ENCODE measurements at regions not wholly inside any gene's neighbourhood (a gene's known extent, or its start where the extent isn't known, plus 50 kb on each side); places are given as distances from the start of the nearest gene placed in this dataset.

DNA sequence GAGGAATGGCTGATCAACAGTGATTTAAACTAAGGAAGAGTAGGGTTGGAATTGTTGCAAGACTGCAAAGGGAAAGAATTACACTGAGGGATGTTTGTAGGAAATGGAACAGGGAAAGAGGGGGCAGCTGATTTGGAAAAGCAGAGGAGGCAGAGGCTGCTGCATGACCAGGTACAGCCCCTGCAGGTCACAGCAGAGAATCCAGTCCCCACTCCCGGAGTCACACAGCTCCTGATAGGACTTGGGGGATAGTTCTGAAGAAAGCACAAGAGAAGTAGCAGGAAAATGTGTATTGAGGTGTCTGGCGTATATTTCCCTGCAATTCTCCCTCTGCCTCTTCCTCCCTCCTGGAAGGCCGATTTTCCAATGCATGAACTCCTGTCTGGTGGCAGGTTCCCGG, 92.5 kb upstream of the PDE10A start:
- no peak overlapping the region for H3K27ac ChIP-seq (ENCODE audit: extremely low read depth, low read depth, low read length)
- TF ChIP-seq ZNF548 (tag by site-specific recombination; IDR thresholded peaks at IDR 0.05) = no peak
- TF ChIP-seq ZNF621 (tag by site-specific recombination; IDR thresholded peaks at IDR 0.05) = no peak
- no peak for TF ChIP-seq ZNF24 (tag by site-specific recombination; IDR thresholded peaks at IDR 0.05)
- no peak for TF ChIP-seq ZNF623 (tag by site-specific recombination; IDR thresholded peaks at IDR 0.05)
- TF ChIP-seq ZEB2 (tag by site-specific recombination; IDR thresholded peaks at IDR 0.05) = no peak
- no peak for TF ChIP-seq ZNF350 (tag by site-specific recombination; IDR thresholded peaks at IDR 0.05)
- no peak overlapping the region for H3K4me3 ChIP-seq (ENCODE audit: low read depth, low read length)
- no peaks in the 10 kb centered on the region for H3K9me3 ChIP-seq (ENCODE audit: control insufficient read depth, insufficient read depth, low read depth, low read length)
- POLR2A ChIA-PET = no interaction called here
- CTCF ChIA-PET = interaction anchor here (0.7 to 1.6 kb wide), 2 partner anchors 20 to 95 kb away, joined by 3 read pairs; no protein-coding TSS in a partner anchor
- no peaks in the 10 kb centered on the region for H3K4me1 ChIP-seq (ENCODE audit: control insufficient read depth, insufficient read depth, low read length)
- H3K36me3 ChIP-seq (ENCODE audit: control insufficient read depth in 2 of 2, insufficient read depth in 1 of 2, low read length in 2 of 2) = no peaks in the 10 kb centered on the region

DNA sequence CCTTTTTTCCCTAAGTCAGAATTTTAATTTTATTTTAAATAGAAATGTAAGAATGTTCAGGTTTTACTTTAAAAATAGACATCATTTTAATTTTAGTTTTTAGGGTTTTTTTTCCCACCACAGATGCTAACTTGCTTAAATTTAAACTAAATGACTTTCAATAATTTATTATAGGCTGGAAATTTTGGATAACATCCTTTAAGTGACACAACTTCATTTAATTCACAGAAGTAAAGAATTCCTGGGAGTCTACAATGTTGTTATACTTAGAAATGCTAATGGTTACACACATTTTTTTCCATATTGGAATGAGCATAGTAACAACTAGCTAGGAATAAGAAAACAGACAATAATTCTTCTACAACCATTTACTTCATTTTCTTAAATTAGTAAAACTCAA, 90.5 kb upstream of the PDE10A start:
- ChIA-PET CTCF (no interaction called here), POLR2A (no interaction called here)
- Histone ChIP-seq H3K9me3 (ENCODE audit: control insufficient read depth, insufficient read depth, low read depth, low read length) (no peaks in the 10 kb centered on the region), H3K27ac (ENCODE audit: extremely low read depth, low read depth, low read length) (no peak overlapping the region), H3K36me3 (ENCODE audit: control insufficient read depth in 2 of 2, insufficient read depth in 1 of 2, low read length in 2 of 2) (no peaks in the 10 kb centered on the region), H3K4me3 (ENCODE audit: low read depth, low read length) (no peak overlapping the region), H3K4me1 (ENCODE audit: control insufficient read depth, insufficient read depth, low read length) (no peaks in the 10 kb centered on the region)
- no peak for TF ChIP-seq ZNF830 (tag by site-specific recombination; IDR thresholded peaks at IDR 0.05; ENCODE audit: low read depth)
- TF ChIP-seq, protein P1, sequence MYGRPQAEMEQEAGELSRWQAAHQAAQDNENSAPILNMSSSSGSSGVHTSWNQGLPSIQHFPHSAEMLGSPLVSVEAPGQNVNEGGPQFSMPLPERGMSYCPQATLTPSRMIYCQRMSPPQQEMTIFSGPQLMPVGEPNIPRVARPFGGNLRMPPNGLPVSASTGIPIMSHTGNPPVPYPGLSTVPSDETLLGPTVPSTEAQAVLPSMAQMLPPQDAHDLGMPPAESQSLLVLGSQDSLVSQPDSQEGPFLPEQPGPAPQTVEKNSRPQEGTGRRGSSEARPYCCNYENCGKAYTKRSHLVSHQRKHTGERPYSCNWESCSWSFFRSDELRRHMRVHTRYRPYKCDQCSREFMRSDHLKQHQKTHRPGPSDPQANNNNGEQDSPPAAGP (tag by site-specific recombination; IDR thresholded peaks at IDR 0.05) = no peak
- no peak for TF ChIP-seq GFI1B (tag by site-specific recombination; IDR thresholded peaks at IDR 0.05)
- no peak for TF ChIP-seq ZNF341 (tag by site-specific recombination; IDR thresholded peaks at IDR 0.05; ENCODE audit: low read depth)
- TF ChIP-seq, protein P2, sequence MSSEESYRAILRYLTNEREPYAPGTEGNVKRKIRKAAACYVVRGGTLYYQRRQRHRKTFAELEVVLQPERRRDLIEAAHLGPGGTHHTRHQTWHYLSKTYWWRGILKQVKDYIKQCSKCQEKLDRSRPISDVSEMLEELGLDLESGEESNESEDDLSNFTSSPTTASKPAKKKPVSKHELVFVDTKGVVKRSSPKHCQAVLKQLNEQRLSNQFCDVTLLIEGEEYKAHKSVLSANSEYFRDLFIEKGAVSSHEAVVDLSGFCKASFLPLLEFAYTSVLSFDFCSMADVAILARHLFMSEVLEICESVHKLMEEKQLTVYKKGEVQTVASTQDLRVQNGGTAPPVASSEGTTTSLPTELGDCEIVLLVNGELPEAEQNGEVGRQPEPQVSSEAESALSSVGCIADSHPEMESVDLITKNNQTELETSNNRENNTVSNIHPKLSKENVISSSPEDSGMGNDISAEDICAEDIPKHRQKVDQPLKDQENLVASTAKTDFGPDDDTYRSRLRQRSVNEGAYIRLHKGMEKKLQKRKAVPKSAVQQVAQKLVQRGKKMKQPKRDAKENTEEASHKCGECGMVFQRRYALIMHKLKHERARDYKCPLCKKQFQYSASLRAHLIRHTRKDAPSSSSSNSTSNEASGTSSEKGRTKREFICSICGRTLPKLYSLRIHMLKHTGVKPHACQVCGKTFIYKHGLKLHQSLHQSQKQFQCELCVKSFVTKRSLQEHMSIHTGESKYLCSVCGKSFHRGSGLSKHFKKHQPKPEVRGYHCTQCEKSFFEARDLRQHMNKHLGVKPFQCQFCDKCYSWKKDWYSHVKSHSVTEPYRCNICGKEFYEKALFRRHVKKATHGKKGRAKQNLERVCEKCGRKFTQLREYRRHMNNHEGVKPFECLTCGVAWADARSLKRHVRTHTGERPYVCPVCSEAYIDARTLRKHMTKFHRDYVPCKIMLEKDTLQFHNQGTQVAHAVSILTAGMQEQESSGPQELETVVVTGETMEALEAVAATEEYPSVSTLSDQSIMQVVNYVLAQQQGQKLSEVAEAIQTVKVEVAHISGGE (tag by site-specific recombination; conservative IDR thresholded peaks at IDR 0.05; ENCODE audit: low read depth) = no peak
- TF ChIP-seq ZNF16 (tag by site-specific recombination; IDR thresholded peaks at IDR 0.05; ENCODE audit: low read depth) = no peak
- TF ChIP-seq, protein P3, sequence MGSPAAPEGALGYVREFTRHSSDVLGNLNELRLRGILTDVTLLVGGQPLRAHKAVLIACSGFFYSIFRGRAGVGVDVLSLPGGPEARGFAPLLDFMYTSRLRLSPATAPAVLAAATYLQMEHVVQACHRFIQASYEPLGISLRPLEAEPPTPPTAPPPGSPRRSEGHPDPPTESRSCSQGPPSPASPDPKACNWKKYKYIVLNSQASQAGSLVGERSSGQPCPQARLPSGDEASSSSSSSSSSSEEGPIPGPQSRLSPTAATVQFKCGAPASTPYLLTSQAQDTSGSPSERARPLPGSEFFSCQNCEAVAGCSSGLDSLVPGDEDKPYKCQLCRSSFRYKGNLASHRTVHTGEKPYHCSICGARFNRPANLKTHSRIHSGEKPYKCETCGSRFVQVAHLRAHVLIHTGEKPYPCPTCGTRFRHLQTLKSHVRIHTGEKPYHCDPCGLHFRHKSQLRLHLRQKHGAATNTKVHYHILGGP (tag by site-specific recombination; IDR thresholded peaks at IDR 0.05) = no peak
- no peak for TF ChIP-seq ZNF501 (tag by site-specific recombination; IDR thresholded peaks at IDR 0.05)
- no peak for TF ChIP-seq ZNF335 (tag by site-specific recombination; conservative IDR thresholded peaks at IDR 0.05)
- no peak for TF ChIP-seq ZNF133 (tag by site-specific recombination; IDR thresholded peaks at IDR 0.05)
- TF ChIP-seq ZNF623 (tag by site-specific recombination; IDR thresholded peaks at IDR 0.05) = no peak
- TF ChIP-seq, protein P4, sequence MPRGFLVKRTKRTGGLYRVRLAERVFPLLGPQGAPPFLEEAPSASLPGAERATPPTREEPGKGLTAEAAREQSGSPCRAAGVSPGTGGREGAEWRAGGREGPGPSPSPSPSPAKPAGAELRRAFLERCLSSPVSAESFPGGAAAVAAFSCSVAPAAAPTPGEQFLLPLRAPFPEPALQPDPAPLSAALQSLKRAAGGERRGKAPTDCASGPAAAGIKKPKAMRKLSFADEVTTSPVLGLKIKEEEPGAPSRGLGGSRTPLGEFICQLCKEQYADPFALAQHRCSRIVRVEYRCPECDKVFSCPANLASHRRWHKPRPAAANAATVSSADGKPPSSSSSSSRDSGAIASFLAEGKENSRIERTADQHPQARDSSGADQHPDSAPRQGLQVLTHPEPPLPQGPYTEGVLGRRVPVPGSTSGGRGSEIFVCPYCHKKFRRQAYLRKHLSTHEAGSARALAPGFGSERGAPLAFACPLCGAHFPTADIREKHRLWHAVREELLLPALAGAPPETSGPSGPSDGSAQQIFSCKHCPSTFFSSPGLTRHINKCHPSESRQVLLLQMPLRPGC (tag by site-specific recombination; IDR thresholded peaks at IDR 0.05) = no peak
- no peak for TF ChIP-seq ZNF121 (tag by site-specific recombination; IDR thresholded peaks at IDR 0.05)
- TF ChIP-seq ZNF37A (tag by site-specific recombination; IDR thresholded peaks at IDR 0.05) = no peak
- no peak for TF ChIP-seq ZFP37 (tag by site-specific recombination; IDR thresholded peaks at IDR 0.05)
- TF ChIP-seq, protein P5, sequence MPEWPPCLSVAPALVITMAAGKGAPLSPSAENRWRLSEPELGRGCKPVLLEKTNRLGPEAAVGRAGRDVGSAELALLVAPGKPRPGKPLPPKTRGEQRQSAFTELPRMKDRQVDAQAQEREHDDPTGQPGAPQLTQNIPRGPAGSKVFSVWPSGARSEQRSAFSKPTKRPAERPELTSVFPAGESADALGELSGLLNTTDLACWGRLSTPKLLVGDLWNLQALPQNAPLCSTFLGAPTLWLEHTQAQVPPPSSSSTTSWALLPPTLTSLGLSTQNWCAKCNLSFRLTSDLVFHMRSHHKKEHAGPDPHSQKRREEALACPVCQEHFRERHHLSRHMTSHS (tag by site-specific recombination; IDR thresholded peaks at IDR 0.05) = no peak

Measured in HEK293 (cell line).